Endodermal cell (in vitro differentiated cells): ENCODE measurements at regions not wholly inside any gene's neighbourhood (a gene's known extent, or its start where the extent isn't known, plus 50 kb on each side); places are given as distances from the start of the nearest gene placed in this dataset.

Source experiments
- DNase-seq: peaks from one replicate; pipeline ENCODE4 v3.0.0-alpha.2; 2017
- H3K27ac ChIP-seq: 2 replicates; pipeline ENCODE4 v1.5.1; 2013; ENCODE audit warnings: mild to moderate bottlenecking, low read depth, low read length, moderate library complexity
- H3K27me3 ChIP-seq: 2 replicates; pipeline ENCODE4 v1.6.1; 2013; ENCODE audit warnings: mild to moderate bottlenecking, low read length, moderate library complexity; ENCODE audit not compliant: insufficient read depth, control insufficient read depth, poor library complexity, severe bottlenecking
- H3K36me3 ChIP-seq: 2 replicates; pipeline ENCODE4 v1.7.0; 2013; ENCODE audit warnings: mild to moderate bottlenecking, low read length, moderate library complexity; ENCODE audit not compliant: control insufficient read depth, insufficient read depth
- H3K4me1 ChIP-seq: one replicate; pipeline ENCODE4 v1.7.0; 2013; ENCODE audit warnings: low read length; ENCODE audit not compliant: control insufficient read depth, insufficient read depth
- H3K4me3 ChIP-seq: 2 replicates; pipeline ENCODE4 v1.5.1; 2013; ENCODE audit warnings: mild to moderate bottlenecking, low read length, moderate library complexity
- H3K9ac ChIP-seq: 2 replicates; pipeline ENCODE4 v1.6.1; 2013; ENCODE audit warnings: mild to moderate bottlenecking, low read length, moderate library complexity; ENCODE audit not compliant: poor library complexity, severe bottlenecking; ENCODE audit errors: extremely low read depth
- H3K9me3 ChIP-seq: 2 replicates; pipeline ENCODE4 v1.6.1; 2013; ENCODE audit warnings: mild to moderate bottlenecking, low read length, moderate library complexity; ENCODE audit not compliant: control insufficient read depth
- H3K27ac Mint-ChIP-seq: 2 replicates; pipeline ENCODE4 v1.8.0; 2020; ENCODE audit warnings: mixed read lengths
- H3K27me3 Mint-ChIP-seq: 2 replicates; pipeline ENCODE4 v1.8.0; 2021; ENCODE audit warnings: mild to moderate bottlenecking, mixed read lengths; ENCODE audit not compliant: insufficient read depth
- H3K36me3 Mint-ChIP-seq: 2 replicates; pipeline ENCODE4 v1.8.0; 2020; ENCODE audit warnings: low read depth, mixed read lengths
- H3K4me1 Mint-ChIP-seq: 2 replicates; pipeline ENCODE4 v1.8.0; 2020; ENCODE audit warnings: mixed read lengths
- H3K4me3 Mint-ChIP-seq: 2 replicates; pipeline ENCODE4 v1.8.0; 2020; ENCODE audit warnings: mild to moderate bottlenecking, moderate library complexity, mixed read lengths
- H3K9me3 Mint-ChIP-seq: 2 replicates; pipeline ENCODE4 v1.8.0; 2020; ENCODE audit warnings: mild to moderate bottlenecking, mixed read lengths
- CTCF ChIP-seq: fragments of 200-600 bp; sonication (generic); conservative IDR thresholded peaks from 2 replicates; pipeline ENCODE4 v1.5.0; 2021; ENCODE audit warnings: antibody characterized with exemption, mild to moderate bottlenecking
- WGBS, 2 experiments: methylation state at CpG; one replicate each; pipeline versions ENCODE4 v1.1.5 to v1.1.7; 2013; ENCODE audit warnings: missing lambda C conversion rate in 2 of 2, mixed read lengths in 1 of 2; ENCODE audit not compliant: insufficient coverage in 1 of 2, insufficient read length in 1 of 2; 5-methylcytosine and 5-hydroxymethylcytosine counted together

DNA sequence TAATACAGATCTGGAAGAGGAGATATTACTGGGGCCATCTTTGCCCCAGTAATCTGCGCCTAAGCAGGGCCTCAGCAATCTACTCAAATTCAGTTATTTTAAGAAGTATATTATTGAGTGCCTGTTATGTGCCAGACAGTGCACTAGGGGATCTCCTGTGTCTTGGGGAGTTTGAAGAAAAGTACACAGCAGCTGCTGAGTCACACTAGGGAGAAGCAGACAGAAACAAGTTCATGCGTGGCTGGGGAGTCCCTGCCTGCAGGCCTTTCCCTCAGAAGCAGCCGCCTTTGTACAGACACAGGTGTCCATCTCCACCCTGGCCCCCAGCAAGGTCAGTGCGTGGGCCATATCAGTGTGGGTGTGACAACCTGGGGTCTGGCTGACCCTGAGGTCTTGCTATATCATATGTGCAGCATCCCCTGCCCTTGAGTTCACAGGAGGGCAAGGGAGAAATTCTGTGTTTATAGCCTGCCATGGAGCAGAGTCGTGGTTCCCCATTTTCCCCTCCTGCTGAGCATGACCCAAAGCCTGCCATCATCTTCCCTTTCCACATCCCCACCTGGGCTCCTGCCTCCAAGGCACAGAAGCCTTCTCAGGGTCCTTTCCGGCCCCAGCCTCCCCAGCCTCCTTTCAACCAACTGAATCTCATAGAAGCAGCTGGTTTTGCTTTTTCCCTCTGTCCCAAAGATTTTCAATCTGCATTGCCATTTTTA, 229.9 kb upstream of the SDK2 start:
- no peak for TF ChIP-seq CTCF
- Mint-ChIP-seq H3K4me1 (no peaks in the 10 kb centered on the region), H3K36me3 (no peaks in the 10 kb centered on the region), H3K9me3 (no peaks in the 10 kb centered on the region), H3K4me3 (no peak overlapping the region), H3K27ac (no peak overlapping the region), H3K27me3 (peaks cover 20% of the 10 kb centered on the region)
- H3K27ac ChIP-seq = no peak overlapping the region
- no peaks in the 10 kb centered on the region for H3K9me3 ChIP-seq
- H3K4me3 ChIP-seq = no peak overlapping the region
- WGBS, 2 experiments = 87 to 91% methylated on average over 4 to 6 of the region's 6 CpGs
- no peaks in the 10 kb centered on the region for H3K36me3 ChIP-seq
- no peak for DNase-seq
- peaks cover 4% of the 10 kb centered on the region for H3K4me1 ChIP-seq
- H3K9ac ChIP-seq = no peak overlapping the region
- no peaks in the 10 kb centered on the region for H3K27me3 ChIP-seq

GRCh38 chr17:73875346-73875745, 231.1 kb upstream of the SDK2 start:
- DNase-seq = no peak
- TF ChIP-seq CTCF = no peak
- H3K27ac ChIP-seq = no peak overlapping the region
- no peak overlapping the region for H3K9ac ChIP-seq
- WGBS, 2 experiments = 59 to 79% methylated on average over 3 of the region's 3 CpGs
- Mint-ChIP-seq H3K36me3 (no peaks in the 10 kb centered on the region), H3K27ac (no peak overlapping the region), H3K4me1 (no peaks in the 10 kb centered on the region), H3K27me3 (peaks cover 19% of the 10 kb centered on the region), H3K4me3 (no peak overlapping the region), H3K9me3 (no peaks in the 10 kb centered on the region)
- H3K4me3 ChIP-seq = no peak overlapping the region
- no peaks in the 10 kb centered on the region for H3K36me3 ChIP-seq
- H3K27me3 ChIP-seq = no peaks in the 10 kb centered on the region
- no peaks in the 10 kb centered on the region for H3K9me3 ChIP-seq
- peaks cover 4% of the 10 kb centered on the region for H3K4me1 ChIP-seq

DNA sequence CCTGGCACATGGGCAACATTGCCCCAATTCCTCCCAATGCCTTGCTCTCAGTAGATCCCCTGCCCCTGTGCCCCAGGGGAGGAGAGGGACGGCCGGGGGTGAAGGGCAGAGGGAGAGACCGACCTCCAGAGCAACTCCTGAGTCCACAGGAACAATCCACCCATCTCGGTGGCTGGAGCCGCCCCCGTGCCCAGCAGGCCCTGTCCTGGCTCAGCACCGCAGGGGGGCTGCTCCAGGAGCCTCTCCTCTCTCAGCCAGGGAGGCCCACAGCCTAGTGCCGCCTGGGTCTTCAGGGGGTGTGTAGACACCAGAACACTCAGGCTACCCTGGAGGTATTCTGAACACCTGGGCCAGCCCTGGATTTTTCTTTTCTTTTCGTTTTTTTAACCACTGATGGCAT, 233.7 kb upstream of the SDK2 start:
- DNase-seq = no peak
- H3K9me3 Mint-ChIP-seq = no peaks in the 10 kb centered on the region

More for the DNA sequence above, 233.7 kb upstream of the SDK2 start:
- Mint-ChIP-seq H3K4me1 (no peaks in the 10 kb centered on the region), H3K27me3 (peaks cover 33% of the 10 kb centered on the region), H3K4me3 (no peak overlapping the region), H3K27ac (no peak overlapping the region), H3K36me3 (no peaks in the 10 kb centered on the region)
- Histone ChIP-seq H3K4me3 (no peak overlapping the region), H3K27ac (no peak overlapping the region), H3K9me3 (no peaks in the 10 kb centered on the region), H3K27me3 (peaks cover 11% of the 10 kb centered on the region), H3K4me1 (no peaks in the 10 kb centered on the region), H3K36me3 (no peaks in the 10 kb centered on the region), H3K9ac (no peak overlapping the region)
- 85 to 90% methylated on average over 1 to 9 of the region's 9 CpGs for WGBS, 2 experiments
- no peak for TF ChIP-seq CTCF
